Smooth muscle cell (in vitro differentiated cells): ENCODE measurements at regions not wholly inside any gene's neighbourhood (a gene's known extent, or its start where the extent isn't known, plus 50 kb on each side); places are given as distances from the start of the nearest gene placed in this dataset.

Experiments used
- DNase-seq: peaks from one replicate; lab custom pipeline; 2025; ENCODE audit not compliant: unreplicated experiment; lab: John Stamatoyannopoulos, UW
- H2AFZ ChIP-seq: fragments of 200-600 bp; sonication (generic); 2 replicates; pipeline ENCODE4 v1.6.0; 2016; ENCODE audit warnings: antibody characterized with exemption, low read depth, mild to moderate bottlenecking
- H3F3A ChIP-seq: fragments of 200-600 bp; sonication (generic); 2 replicates; pipeline ENCODE4 v1.6.0; 2017; ENCODE audit warnings: antibody characterized with exemption, low read depth
- H3K27ac ChIP-seq: fragments of 200-600 bp; sonication (generic); 2 replicates; pipeline ENCODE4 v1.5.1; 2016; ENCODE audit warnings: low read depth, mild to moderate bottlenecking
- H3K27me3 ChIP-seq: fragments of 200-600 bp; sonication (generic); 2 replicates; pipeline ENCODE4 v1.6.1; 2016; ENCODE audit warnings: low read depth, mild to moderate bottlenecking
- H3K36me3 ChIP-seq: fragments of 200-600 bp; sonication (generic); 2 replicates; pipeline ENCODE4 v1.5.1; 2016; ENCODE audit warnings: low read depth
- H3K4me1 ChIP-seq: fragments of 200-600 bp; sonication (generic); 2 replicates; pipeline ENCODE4 v1.5.1; 2016; ENCODE audit warnings: low read depth
- H3K4me2 ChIP-seq: fragments of 200-600 bp; sonication (generic); 2 replicates; pipeline ENCODE4 v1.6.0; 2016; ENCODE audit warnings: mild to moderate bottlenecking
- H3K4me3 ChIP-seq: fragments of 200-600 bp; sonication (generic); 2 replicates; pipeline ENCODE4 v1.5.1; 2016; ENCODE audit warnings: mild to moderate bottlenecking
- H3K79me2 ChIP-seq: fragments of 200-600 bp; sonication (generic); 2 replicates; pipeline ENCODE4 v1.6.0; 2016; ENCODE audit warnings: low read depth, mild to moderate bottlenecking
- H3K9ac ChIP-seq: fragments of 200-600 bp; sonication (generic); 2 replicates; pipeline ENCODE4 v1.6.0; 2016; ENCODE audit warnings: low read depth
- H3K9me3 ChIP-seq: fragments of 200-600 bp; sonication (generic); replicated peaks from 2 replicates; pipeline ENCODE4 v1.5.1; 2016; ENCODE audit warnings: low read depth
- H4K20me1 ChIP-seq: fragments of 200-600 bp; sonication (generic); 2 replicates; pipeline ENCODE4 v1.6.0; 2016; ENCODE audit warnings: low read depth
- CTCF ChIP-seq: fragments of 200-600 bp; sonication (generic); IDR thresholded peaks from 2 replicates; pipeline ENCODE4 v1.5.1; 2017; ENCODE audit warnings: borderline replicate concordance, mild to moderate bottlenecking, antibody characterized with exemption; ENCODE audit not compliant: insufficient read depth, poor library complexity, severe bottlenecking
- WGBS: methylation state at CpG from one replicate; pipeline ENCODE4 v1.1.7; 2016; ENCODE audit warnings: low lambda C conversion rate; 5-methylcytosine and 5-hydroxymethylcytosine counted together

DNA sequence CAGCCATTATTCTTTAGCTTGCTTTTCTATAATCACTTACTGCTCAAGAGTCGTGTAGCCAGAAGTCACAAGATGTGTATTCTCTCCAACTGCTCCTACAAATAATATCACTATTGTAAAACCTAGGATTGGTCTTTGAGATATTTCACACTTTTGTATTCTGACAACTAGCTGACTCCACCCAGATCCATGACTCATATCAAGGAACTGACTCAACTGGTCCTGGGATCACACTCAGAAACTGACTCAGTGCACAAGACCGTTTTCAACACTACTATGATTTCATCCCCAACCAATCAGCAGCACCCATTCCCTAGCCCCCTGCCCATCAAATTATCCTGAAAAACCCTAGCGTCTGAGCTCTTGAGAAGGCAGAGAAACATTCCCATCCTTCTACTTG lies 56.5 kb upstream of the ORC5 start:
- 58% methylated on average over 3 of the region's 3 CpGs for WGBS
- H3K27ac ChIP-seq, result no peak overlapping the region
- DNase-seq, result no peak

GRCh38 chr7:104267701-104268368 lies 60.0 kb upstream of the ORC5 start:
- Histone ChIP-seq H3K4me1 (no peaks in the 10 kb centered on the region), H2AFZ (no peak overlapping the region), H3K27me3 (no peaks in the 10 kb centered on the region), H3K27ac (no peak overlapping the region), H3K9ac (no peak overlapping the region), H3K4me3 (no peak overlapping the region), H3K79me2 (no peaks in the 10 kb centered on the region), H4K20me1 (no peaks in the 10 kb centered on the region), H3K4me2 (no peak overlapping the region), H3F3A (no peaks in the 10 kb centered on the region), H3K36me3 (no peaks in the 10 kb centered on the region), H3K9me3 (no peaks in the 10 kb centered on the region)
- TF ChIP-seq CTCF, result peak; percentile 35
- DNase-seq, result no peak
- 58% methylated on average over 3 of the region's 3 CpGs for WGBS

More for the DNA sequence above, 56.5 kb upstream of the ORC5 start:
- H3F3A ChIP-seq, result no peaks in the 10 kb centered on the region
- no peak overlapping the region for H3K4me2 ChIP-seq
- H3K36me3 ChIP-seq, result no peaks in the 10 kb centered on the region
- no peak overlapping the region for H2AFZ ChIP-seq
- no peaks in the 10 kb centered on the region for H4K20me1 ChIP-seq
- no peak overlapping the region for H3K9ac ChIP-seq
- H3K4me3 ChIP-seq, result no peak overlapping the region
- H3K4me1 ChIP-seq, result no peaks in the 10 kb centered on the region
- H3K79me2 ChIP-seq, result no peaks in the 10 kb centered on the region
- no peaks in the 10 kb centered on the region for H3K27me3 ChIP-seq
- no peak for TF ChIP-seq CTCF
- no peaks in the 10 kb centered on the region for H3K9me3 ChIP-seq

- no peaks in the 10 kb centered on the region for H3K79me2 ChIP-seq
- DNase-seq, result no peak
- no peak for TF ChIP-seq CTCF
- no peaks in the 10 kb centered on the region for H3F3A ChIP-seq
- H3K36me3 ChIP-seq, result no peaks in the 10 kb centered on the region
- no peaks in the 10 kb centered on the region for H3K9me3 ChIP-seq
- no peaks in the 10 kb centered on the region for H4K20me1 ChIP-seq
- no peak overlapping the region for H3K4me3 ChIP-seq
- H3K4me1 ChIP-seq, result no peaks in the 10 kb centered on the region
- H3K27ac ChIP-seq, result no peak overlapping the region
- no peak overlapping the region for H3K9ac ChIP-seq
- H3K27me3 ChIP-seq, result no peaks in the 10 kb centered on the region
- no peak overlapping the region for H2AFZ ChIP-seq
- no peak overlapping the region for H3K4me2 ChIP-seq
- WGBS, result 55% methylated on average over 2 of the region's 2 CpGs
Measured at GRCh38 chr7:104271948-104272347, 56.5 kb upstream of the LHFPL3 start.

GRCh38 chr7:104272767-104273384 lies 55.5 kb upstream of the LHFPL3 start:
- peak; percentile 41 for TF ChIP-seq CTCF
- WGBS, result 78% methylated on average over 5 of the region's 5 CpGs
- no peak for DNase-seq

More at GRCh38 chr7:104272767-104273384, 55.5 kb upstream of the LHFPL3 start:
- Histone ChIP-seq H3F3A (no peaks in the 10 kb centered on the region), H3K27ac (no peak overlapping the region), H2AFZ (no peak overlapping the region), H3K4me3 (no peak overlapping the region), H3K27me3 (no peaks in the 10 kb centered on the region), H3K79me2 (no peaks in the 10 kb centered on the region), H3K36me3 (no peaks in the 10 kb centered on the region), H3K4me1 (no peaks in the 10 kb centered on the region), H3K9me3 (no peaks in the 10 kb centered on the region), H3K4me2 (no peak overlapping the region), H4K20me1 (no peaks in the 10 kb centered on the region), H3K9ac (no peak overlapping the region)
